GM19468 (cell line): ENCODE measurements at regions not wholly inside any gene's neighbourhood (a gene's known extent, or its start where the extent isn't known, plus 50 kb on each side); places are given as distances from the start of the nearest gene placed in this dataset.
"Not testable (repeated sequence)": the region's sequence is repeated elsewhere in the genome, so short reads cannot be mapped to it uniquely, and the experiment has no call there.

Experiments used
- ATAC-seq: cut with Tn5 transposase; IDR thresholded peaks from one replicate; pipeline ENCODE4 v1.9.1; 2021; ENCODE audit warnings: mild to moderate bottlenecking, moderate library complexity, moderate number of reproducible peaks; ENCODE audit not compliant: unreplicated experiment; ENCODE audit errors: extremely low read depth

GRCh38 chr6:6723921-6724538 lies 135.5 kb downstream of the LY86 start:
- no peak for ATAC-seq

- no peak for ATAC-seq
These were observed 136.3 kb downstream of the LY86 start for GRCh38 chr6:6724539-6725467.

- no peak for ATAC-seq
These were observed 137.1 kb downstream of the LY86 start for GRCh38 chr6:6725468-6726209.

GRCh38 chr6:6728169-6728941 lies 139.8 kb downstream of the LY86 start:
- ATAC-seq, result no peak

- no peak for ATAC-seq
These were observed 141.5 kb downstream of the LY86 start for GRCh38 chr6:6729971-6730370.

GRCh38 chr6:6730831-6731230 lies 142.3 kb downstream of the LY86 start:
- no peak for ATAC-seq

GRCh38 chr6:6734479-6735465 lies 146.3 kb downstream of the LY86 start:
- no peak for ATAC-seq

GRCh38 chr6:6736791-6737654 lies 148.5 kb downstream of the LY86 start:
- ATAC-seq, result no peak

- no peak for ATAC-seq
These were observed 149.2 kb downstream of the LY86 start for GRCh38 chr6:6737671-6738070.

GRCh38 chr6:6738108-6738507 lies 149.6 kb downstream of the LY86 start:
- no peak for ATAC-seq

GRCh38 chr6:6738922-6739716 lies 150.6 kb downstream of the LY86 start:
- no peak for ATAC-seq

- ATAC-seq, result no peak
These were observed 152.1 kb downstream of the LY86 start for GRCh38 chr6:6740595-6740994.

- no peak for ATAC-seq
These were observed 152.7 kb downstream of the LY86 start for GRCh38 chr6:6741264-6741663.

GRCh38 chr6:6742535-6742934 lies 154.0 kb downstream of the LY86 start:
- no peak for ATAC-seq

- no peak for ATAC-seq
These were observed 156.0 kb downstream of the LY86 start for GRCh38 chr6:6744551-6744950.

GRCh38 chr6:6745637-6746332 lies 157.3 kb downstream of the LY86 start:
- not testable (repeated sequence) for ATAC-seq
